ENCODE measurements at regions not wholly inside any gene's neighbourhood (a gene's known extent, or its start where the extent isn't known, plus 50 kb on each side); places are given as distances from the start of the nearest gene placed in this dataset.

DNA sequence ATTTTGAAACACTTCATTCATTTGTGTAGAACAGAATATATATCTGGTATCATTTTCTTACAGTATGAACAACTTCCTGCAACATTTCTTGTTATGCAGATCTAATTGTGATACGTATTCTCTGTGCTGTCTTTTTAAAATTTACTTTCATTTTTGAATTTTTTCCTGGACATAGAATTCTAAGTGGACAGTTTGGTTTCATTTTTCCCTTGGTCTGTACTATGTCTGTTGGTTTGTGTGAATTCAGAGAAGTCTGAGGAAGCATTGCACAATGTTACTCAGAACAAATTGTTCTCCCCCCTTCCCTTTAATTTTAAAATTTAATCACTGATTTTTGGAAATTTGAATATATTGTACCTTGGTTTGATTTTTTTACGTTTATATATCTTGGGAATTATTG is 352.5 kb upstream of the PCDH20 start:
- TF ChIP-seq POLR2A (IDR thresholded peaks at IDR 0.05; ENCODE audit: low read length) (no peak), GATA1 (IDR thresholded peaks at IDR 0.05; ENCODE audit: low read depth, low read length) (no peak)
